PC-9 (cell line): ENCODE measurements at regions not wholly inside any gene's neighbourhood (a gene's known extent, or its start where the extent isn't known, plus 50 kb on each side); places are given as distances from the start of the nearest gene placed in this dataset.

Experiments used
- EZH2 ChIP-seq: fragments of 200-600 bp; sonication (generic); IDR thresholded peaks from 2 replicates; pipeline ENCODE4 v1.8.0; 2017; ENCODE audit warnings: antibody characterized with exemption, low read depth
- TF ChIP-seq, protein P1 (sequence below): fragments of 200-600 bp; sonication (generic); conservative IDR thresholded peaks from 2 replicates; pipeline ENCODE4 v1.6.1; 2017; ENCODE audit warnings: mixed run types, antibody characterized with exemption, mild to moderate bottlenecking, moderate library complexity

DNA sequence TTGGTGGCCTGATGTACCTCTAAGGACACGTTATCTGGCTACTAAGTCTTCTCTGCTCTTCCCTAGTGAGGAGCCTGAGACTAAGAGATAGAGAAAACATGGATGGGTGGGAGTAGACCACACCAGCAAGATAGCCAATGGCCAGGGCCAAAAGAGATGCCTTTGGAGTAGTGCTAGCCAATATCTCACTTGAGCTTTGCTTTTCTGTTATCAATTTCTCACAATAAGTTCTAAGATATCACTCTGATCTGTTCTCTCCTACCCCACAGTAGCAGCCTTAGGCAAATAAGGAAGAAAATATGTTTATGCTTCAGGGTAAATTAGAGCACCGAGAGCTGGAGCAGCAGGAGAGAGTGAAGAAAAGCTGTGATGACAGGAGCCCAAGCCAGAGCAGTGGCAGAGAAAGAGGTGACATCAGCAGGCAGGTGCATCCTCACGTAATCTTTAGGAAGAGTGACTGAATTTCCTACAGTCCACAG is 343.9 kb upstream of the NOCT start:
- TF ChIP-seq, protein P1, sequence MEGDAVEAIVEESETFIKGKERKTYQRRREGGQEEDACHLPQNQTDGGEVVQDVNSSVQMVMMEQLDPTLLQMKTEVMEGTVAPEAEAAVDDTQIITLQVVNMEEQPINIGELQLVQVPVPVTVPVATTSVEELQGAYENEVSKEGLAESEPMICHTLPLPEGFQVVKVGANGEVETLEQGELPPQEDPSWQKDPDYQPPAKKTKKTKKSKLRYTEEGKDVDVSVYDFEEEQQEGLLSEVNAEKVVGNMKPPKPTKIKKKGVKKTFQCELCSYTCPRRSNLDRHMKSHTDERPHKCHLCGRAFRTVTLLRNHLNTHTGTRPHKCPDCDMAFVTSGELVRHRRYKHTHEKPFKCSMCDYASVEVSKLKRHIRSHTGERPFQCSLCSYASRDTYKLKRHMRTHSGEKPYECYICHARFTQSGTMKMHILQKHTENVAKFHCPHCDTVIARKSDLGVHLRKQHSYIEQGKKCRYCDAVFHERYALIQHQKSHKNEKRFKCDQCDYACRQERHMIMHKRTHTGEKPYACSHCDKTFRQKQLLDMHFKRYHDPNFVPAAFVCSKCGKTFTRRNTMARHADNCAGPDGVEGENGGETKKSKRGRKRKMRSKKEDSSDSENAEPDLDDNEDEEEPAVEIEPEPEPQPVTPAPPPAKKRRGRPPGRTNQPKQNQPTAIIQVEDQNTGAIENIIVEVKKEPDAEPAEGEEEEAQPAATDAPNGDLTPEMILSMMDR: no peak
- no peak for TF ChIP-seq EZH2
